HPDE6-E6E7 (cell line): ENCODE measurements at regions not wholly inside any gene's neighbourhood (a gene's known extent, or its start where the extent isn't known, plus 50 kb on each side); places are given as distances from the start of the nearest gene placed in this dataset.

Experiments
- DNase-seq: peaks from one replicate; pipeline ENCODE4 v3.0.0; 2011; ENCODE audit warnings: missing footprints; ENCODE audit errors: extremely low spot score

DNA sequence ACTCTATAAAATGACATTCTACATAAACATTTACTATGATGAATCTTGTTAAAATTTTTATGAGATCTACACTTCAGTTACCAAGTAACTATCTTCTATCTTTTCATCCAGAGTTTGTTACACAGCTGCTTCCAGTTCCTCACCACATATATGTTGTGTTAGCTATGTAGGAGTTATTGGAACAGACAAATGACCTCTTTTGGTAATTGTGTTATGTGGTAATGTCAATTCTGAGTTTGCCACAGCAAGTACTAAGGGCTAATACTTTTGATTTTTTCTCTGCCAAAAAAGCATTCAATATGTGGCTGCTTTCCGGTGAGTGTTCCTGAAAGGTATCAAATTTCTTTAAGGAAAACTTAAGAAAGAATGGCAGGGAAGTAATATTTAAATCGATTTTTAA is 573.9 kb upstream of the PCDH15 start:
- no peak for DNase-seq

DNA sequence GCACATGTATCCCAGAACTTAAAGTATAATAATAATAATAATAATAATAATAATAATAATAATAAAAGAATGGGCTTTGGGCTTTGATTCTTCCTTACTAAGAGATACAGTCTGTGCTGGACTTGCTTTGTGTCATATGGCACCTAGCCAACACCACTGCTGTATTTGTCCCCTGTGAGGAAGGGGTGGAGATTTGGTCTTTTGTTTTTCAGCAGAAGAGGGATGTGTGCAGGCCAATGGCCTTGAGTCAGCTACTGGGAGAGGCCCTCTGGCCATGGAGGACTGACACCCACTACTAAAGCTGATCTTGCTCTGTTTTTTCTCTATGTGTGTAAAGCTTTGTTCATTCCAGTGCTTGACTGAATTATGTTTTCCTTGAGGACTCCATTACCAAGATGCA is 573.0 kb upstream of the PCDH15 start:
- no peak for DNase-seq

DNA sequence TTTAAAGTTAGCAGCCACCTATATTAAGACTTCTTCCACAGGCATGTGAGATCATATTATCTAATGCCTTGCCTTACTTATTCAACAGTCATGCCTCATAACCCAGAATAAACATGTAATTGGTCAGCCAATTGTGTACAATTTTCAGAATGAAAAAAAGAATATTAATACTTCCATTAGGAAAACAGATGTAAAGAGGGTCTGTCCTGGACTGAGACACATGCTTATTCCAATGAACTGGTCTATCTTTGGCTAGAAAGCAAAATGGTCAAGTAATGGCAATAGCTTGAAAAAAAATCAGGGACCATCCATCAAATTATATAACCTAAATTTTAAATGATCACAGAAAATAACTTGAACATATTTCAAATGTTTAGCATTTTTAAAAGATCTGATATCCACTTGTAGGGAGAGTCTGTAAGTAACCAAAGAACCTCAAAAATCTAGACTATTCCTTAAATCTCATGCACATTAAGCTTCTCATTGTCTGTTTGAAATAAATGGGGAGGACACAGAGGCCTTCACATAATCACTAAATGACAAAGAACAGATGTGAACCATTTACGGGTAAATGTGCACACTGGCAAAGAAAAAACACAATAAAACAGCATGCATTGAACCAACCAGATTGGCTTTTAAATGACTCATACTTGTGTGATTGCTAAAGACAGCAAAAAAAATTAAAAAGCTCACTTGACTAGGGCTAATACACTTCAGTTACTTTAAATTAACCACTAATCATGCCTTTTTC is 568.8 kb upstream of the PCDH15 start:
- no peak for DNase-seq

DNA sequence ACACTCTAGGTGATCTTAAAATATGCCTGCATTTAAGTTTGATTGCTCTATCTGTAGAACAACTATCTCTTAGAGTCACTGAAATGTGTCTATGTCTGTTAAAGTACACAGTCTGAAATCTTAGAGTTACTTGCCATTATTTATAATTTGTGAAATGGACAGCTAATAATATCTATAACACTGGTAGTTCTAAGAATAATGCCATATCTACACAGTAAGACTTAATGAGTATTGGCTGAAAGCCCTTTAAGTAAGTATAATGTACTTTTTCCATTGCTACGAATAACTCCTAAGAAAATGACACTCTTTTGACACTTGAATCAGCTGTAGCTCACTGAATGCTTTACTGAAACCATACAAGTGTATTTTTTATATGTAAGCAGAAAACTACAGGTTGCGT is 567.4 kb upstream of the PCDH15 start:
- no peak for DNase-seq

DNA sequence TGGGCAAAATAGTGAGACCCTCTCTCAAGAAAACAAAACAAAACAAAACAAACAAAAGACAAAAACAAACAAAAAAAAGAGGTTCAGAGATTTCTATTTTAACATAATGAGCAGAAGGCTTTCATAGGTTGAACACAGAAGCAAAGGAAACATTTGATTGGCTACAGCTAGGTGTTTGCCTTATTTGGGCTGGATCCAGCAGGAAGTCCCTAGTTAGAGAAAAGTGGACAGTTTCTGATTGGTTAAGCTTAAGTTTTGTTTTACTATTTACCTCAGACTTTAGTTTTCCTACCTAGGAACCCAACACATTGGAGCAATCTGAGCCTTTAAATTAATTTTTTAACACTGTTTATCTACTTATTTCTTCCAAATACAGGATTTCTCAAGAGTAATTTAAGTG is 566.5 kb upstream of the PCDH15 start:
- no peak for DNase-seq

DNA sequence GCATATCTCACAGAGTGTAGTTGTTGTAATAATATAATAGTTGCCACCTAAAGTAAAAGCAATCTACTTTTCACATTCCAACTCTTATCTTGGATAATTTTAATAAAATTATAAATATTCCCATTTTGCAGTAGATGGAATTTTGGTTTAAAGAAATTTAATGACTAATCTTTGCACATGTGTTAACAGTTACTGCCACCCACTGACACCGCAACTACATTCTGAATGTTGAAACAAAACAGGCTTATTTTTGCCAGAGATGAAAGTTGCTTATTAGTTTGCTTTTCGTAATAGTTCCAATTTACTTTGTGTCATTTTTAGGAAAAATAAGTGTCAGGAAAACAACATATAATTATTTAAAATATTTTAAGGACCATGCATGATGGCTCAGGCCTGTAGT is 557.5 kb upstream of the PCDH15 start:
- no peak for DNase-seq

DNA sequence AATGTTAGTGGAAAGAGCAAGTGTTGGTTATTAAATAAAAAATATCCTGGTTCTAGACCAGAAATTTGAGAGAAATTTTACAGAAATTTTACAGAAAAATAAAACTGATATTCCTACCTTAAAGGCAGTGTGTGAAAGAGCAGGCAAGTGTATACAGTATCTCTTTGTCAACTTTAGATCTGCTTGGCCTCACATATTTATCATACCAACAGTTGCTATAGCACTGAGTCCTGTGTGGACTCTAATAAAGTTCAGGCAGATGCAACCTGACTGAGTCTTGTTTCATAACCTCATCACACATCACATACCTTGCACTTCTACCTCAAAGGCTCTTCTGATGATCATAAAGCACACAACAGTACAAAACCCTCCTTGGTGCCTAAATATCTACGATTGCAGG is 552.4 kb upstream of the PCDH15 start:
- peak; percentile 1 for DNase-seq

DNA sequence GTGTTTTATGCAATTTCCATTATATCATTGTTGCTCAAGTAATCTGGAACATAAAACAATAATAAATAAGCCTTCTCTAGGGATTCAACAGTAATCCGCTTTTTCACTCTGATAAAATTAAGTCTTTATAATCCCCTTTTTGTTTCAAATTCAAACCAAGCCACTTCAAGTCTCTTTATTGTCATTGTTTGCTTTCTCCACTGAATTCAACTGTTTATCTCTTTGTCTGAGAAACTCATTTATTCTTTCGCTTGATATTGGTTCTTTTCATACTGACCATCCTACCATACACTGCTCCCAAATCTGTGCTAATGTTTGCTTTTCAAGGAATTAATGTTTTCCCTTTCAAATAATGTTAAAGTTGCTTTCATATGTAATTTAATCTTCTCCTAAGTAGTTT is 550.4 kb upstream of the PCDH15 start:
- DNase-seq, result no peak

DNA sequence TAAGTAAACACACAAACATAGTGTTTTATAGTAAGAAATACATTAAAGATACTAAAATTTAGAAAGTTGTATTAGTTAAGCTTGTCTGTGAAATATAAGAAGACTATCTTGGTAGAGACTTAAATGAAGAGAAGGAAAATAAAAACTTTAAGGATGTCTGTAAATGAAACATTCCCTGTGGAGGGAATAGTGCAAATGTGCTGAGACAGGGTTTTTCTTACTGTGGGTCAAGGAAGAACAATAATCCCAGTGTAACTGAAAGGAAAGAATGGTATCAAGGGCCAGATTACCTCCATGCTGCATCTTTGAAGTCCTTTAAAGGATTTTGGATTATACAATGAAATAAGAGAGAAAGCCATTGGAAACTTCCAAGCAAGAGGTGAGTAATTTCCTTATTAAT is 547.5 kb upstream of the PCDH15 start:
- DNase-seq, result no peak

DNA sequence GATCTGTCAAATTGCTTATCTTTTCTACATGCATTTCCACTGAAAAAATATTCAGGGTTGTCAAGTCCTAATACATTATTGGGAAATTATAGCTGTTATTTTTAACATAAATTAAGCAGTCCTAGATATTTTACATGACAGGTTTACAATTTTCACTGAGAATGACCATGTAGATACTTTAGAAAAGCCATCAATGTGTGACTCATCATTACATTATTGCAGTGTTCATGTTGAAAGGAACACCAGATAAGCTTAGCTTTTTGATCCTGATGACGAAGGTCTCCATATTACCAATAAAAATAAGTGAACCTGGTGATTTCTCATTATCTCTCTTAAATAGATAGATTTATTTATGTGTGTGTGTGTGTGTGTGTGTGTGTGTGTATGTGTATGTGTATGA is 529.5 kb upstream of the PCDH15 start:
- no peak for DNase-seq

DNA sequence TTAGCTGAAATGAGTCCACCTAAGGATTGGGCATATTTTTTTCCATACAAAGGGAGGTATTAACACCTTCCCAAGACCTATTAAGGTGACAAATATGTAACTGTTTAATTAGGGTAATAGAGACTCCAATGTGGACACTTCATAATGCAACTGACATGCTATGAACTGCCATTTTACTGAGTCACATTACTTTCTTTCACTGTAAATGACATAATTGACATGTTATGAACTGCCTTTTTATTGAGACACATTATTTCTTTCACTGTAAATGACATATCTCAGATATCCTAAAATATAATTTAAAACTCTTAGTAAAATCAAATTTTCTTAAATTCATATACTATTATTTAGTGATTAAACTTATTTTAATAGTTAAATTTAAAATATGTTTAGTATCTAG is 528.8 kb upstream of the PCDH15 start:
- no peak for DNase-seq

DNA sequence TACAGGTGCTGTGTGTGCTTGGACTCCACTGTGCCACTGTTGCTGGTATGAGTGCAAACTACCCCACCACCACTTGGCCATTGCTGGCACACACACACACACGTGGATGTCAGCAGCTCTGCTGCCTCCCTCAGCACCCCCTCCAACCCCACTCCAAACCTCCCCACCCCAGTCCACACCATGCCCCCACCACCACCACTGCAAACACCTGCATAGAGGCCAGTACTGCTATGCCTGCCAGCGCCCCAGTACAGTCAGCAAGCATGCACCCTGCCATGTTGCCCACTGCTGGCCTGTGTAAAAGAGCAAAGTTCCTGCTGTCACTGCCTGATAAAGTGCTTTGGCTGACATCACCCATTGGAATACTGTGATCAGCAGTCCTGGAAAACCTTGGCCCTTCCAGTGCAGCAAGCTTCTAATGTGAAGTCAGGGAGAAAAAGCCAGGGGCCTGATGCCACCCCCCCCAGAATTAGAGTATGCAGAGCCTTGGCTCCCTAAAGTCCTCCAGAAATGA is 519.2 kb upstream of the PCDH15 start:
- no peak for DNase-seq

DNA sequence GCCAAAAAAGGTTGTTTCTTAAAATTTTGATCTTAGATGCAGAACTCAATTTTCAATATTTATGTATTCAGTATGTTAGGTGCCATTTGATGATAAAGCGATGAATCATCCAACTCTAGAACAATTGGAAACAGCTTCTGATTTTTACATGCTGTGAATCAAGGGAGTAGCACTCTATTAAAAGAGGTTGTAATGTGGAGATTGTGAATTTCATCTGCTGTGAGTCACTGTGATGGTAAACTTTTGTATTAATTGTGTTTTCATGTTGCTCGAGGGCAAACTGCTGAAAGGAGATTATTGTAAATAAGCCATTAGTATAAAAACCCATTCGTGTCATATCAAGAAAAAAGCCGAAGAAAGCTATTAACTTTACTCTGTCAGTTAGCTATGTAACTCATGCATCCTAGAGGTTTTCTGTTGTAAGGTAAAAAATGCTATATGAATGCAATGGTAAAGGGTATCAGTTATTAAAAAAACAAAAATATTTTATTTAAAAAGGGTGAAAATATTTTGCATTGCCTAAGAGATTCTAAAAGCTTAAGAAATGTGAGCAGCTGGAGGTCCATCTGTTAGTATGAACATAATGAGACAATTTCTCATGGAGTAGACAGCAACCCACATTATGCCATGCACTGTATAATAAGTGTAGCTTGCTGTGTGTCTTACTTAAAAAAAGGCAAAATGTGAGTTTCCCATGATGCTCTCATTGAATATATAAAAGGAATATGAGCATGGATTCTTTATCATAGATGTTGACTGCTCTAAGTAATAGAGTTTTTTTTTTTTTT is 511.0 kb upstream of the PCDH15 start:
- DNase-seq, result peak; percentile 37

DNA sequence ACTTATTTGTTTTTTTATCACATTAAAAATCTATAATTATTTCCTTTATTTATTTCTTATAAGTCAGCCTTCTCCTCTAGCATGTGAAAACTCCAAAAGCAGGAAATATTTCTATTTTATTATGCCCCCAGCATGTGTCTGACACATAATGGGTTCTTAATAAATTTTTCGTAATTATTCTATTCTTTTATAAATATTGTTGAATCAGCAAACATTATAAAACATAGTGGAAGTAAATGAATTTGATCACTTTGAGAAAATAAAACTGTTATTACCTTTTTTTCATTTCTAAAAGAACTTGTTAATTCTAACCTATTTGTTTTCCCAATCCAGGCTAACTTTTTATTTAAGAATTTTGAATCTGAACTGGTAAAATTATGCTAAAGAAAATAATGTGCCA is 509.1 kb upstream of the PCDH15 start:
- no peak for DNase-seq

DNA sequence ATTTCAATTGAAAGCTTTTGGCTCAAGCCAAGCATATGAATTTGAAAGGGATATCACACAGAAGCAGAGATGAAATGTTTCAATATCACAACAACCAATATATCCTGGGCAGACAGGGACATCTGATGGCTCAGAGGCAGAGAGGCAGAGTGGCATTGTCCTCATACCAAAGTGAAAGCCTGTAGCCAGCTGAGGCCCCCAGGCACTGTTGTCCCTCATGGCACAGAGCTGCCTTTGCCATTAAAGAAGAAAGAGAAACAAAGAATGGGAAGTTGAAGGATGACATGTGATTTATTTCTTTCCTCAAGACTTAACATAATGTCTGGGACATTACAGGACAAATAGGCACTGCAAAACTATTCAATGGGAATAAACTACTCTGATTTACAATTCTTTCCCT is 504.3 kb upstream of the PCDH15 start:
- no peak for DNase-seq

DNA sequence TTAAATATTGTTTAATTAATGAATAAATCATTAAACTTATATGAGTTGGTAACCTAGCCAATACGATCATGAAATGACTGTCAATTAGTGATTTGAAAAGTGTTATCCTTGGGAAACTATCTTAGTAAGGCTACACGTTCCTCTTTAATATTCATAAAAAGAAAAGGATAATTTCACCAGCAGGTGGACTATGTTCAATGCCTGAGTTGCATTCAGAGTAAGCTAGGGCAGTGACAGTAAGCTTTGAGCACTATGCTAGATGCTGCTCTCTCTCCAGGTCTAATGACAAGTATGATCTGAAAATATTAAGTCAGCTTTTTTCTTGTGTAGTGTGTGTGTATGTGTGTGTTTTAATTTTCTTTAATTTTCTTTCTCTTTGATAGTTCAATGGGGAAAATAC is 486.3 kb upstream of the PCDH15 start:
- DNase-seq, result no peak

DNA sequence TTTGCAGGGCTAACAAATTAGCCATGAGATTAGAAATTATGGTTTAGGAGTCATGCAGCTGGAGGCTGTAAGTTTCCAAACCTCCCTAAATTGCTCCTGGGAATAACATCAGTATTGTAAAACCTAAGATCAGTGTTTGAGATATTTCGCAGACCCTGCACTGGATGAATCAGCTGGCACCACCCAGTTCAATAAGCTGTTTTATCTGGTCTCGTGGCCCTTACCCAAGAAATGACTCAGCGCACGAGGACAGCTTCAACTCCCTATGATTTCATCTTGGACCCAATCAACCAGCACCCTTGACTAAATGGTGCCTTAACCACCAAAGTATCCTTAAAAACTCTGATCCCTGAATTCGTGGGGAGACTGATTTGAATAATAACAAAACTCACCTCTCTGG is 482.0 kb upstream of the PCDH15 start:
- DNase-seq, result no peak

DNA sequence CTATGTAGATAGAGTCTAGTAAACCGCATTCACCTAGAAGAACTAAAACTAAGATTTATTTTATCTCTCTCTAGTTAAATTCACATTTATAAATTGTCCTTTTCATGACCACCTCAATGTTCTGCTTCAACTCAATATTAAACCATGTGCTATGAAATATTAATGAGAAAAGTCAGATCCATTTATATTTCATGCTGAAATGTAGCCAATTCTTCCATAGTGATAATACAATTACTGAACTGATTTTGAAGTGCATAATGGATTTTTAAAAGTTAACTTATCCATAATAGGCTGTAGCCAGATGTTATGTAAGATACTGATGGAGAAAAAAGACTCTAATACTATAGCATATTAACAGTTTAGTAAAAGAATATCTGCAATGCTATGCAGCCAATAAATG is 479.7 kb upstream of the PCDH15 start:
- DNase-seq, result no peak

DNA sequence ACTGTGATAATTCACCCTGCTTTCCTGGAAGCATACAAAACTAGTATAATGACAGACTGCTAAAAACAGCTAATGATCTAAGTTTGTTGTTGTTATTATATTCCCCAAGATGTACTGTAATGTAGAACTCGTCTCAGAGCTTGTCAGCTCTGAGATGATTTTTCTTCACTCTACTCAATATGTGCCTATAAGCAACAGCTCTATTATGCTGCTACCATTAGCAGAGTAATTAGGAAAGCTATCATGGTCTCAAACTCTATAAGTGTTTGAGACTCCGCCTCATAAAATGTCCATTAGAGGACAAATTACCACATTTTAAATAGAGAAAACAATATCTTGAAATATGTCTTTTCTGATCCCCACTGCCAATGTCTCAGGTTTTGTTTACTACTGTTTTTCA is 476.5 kb upstream of the PCDH15 start:
- DNase-seq, result no peak

DNA sequence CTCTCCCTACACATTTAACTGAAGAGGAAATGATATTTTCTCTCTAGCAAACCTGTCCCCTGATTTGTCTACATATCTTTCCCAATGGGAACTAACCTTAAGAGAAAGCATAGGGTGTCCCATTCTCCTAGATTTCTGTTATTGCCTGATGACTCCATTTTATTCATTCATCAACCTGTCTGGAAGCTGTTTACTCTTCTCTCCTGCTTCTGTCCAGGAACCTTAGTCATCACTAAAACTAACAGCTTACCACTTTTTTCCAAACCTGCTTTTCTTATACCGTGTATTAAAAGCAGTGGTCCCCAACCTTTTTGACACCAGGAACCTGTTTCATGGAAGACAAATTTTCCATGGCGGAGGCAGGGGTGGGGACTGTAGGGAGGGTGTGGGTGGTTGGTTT is 473.3 kb upstream of the PCDH15 start:
- no peak for DNase-seq

DNA sequence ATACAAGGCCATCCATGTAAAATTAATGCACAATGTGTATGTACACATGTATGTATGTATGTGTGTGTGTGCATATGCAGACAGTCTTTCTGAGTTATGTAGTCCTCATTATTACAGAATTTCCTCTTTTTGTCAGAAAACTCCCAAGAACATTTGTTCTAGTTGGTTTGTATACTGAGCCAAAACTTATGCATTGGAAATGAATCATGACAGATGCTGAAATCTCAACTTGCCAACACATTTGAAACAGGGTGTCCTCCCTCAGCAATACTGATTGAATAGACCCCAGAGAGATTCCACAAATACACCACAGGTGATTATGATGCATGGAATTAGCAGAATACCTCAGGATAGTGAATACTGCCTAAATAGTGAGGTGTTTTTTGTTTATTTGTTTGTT is 472.9 kb upstream of the PCDH15 start:
- no peak for DNase-seq

DNA sequence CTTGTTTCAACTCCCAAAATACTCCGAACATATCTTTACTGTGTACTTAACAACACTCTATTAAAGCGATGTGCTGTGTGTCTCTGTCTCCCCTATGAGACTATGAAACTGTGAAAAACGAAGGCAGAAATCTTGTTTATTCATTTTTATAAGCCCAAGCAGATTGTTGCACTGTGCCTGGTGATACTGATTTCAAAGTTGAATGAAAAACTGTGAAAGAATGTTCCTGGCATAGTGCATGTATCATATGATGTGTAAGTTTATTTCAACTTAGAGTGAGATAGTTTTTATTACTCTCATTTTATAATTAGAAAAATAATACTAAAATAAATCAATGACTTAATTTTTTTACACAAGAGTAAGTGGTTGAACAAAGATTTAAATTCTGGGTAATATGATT is 471.9 kb upstream of the PCDH15 start:
- no peak for DNase-seq

DNA sequence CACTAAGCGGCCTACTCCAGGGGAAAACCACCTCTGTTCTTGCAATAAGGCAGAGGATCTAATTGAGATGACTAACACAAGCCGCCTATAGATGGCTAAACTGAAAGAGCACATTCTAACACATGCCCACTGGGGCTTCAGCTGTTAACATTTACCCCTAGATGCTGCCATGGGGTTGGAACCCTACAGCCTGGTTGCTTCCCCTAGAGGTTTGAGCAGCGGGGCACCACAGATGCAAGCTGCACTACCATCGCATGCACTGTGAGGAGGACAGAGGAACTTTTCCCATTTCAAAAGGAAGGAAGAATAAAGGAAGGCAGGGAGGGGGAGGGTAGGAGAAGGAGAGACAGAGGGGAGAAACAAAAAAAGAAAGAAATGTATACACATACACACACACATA is 465.8 kb upstream of the PCDH15 start:
- no peak for DNase-seq
